ENCODE measurements at regions not wholly inside any gene's neighbourhood (a gene's known extent, or its start where the extent isn't known, plus 50 kb on each side); places are given as distances from the start of the nearest gene placed in this dataset.
"Not testable (repeated sequence)": the region's sequence is repeated elsewhere in the genome, so short reads cannot be mapped to it uniquely, and the experiment has no call there.

DNA sequence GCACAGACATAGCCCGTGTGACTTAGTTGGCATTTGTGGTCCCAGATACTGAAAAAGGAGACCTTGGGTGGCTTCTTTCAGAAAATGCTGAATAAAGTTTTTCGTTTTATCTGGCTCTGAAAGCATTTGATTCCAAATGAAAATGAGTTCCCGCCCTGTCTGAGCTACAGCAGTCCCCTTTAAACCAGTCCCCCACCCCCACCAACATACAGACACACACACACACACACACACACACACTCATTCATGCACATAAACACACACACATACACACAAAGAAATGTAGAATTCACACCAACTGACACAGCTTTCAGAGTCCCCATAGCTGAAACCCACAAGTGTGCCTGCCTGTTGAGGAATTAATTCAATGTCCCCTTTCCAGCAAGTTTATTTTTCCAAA is 97.0 kb upstream of the SMARCA2 start:
- DNase-seq (ENCODE audit: low read depth in 2 of 2): no peak

DNA sequence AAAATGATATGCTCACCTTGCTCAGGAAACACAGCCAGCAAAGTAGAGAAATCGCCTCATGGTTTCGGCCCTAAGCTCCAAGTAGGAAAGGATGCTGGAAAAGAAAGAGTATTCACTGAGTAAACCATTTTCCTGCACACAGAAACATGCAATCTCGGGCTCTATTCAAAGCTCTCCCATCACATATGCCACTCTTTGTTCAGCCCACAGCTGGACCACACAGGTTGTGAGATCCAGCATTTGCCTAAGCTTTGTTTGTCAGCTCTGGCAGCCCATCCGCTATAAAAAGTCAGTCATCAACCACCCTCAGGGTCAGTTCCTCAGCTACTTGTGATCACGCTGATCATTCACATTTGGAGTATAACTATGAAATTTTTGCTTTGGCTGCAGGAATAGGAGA is 96.5 kb upstream of the SMARCA2 start:
- DNase-seq (ENCODE audit: low read depth in 2 of 2): no peak

DNA sequence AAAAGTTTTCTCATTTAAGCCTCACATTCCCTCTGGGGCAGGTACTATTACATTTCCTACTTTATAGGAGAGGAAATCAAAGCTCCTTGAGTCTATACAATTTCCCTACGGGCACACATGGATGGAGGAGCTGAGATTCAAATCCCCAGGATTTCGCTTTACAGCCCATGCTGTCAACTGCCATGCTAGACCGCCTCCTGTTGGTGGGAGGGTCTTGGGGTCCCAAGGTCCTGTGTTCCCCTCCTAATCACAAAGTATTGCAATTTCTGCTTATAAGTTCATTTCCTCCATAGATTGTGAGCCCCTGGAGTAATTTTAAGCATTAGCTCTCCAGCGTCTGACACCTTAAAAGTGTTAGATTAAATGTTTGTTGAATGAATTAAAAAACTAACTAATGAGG is 95.9 kb upstream of the SMARCA2 start:
- no peak for DNase-seq (ENCODE audit: low read depth in 2 of 2)

DNA sequence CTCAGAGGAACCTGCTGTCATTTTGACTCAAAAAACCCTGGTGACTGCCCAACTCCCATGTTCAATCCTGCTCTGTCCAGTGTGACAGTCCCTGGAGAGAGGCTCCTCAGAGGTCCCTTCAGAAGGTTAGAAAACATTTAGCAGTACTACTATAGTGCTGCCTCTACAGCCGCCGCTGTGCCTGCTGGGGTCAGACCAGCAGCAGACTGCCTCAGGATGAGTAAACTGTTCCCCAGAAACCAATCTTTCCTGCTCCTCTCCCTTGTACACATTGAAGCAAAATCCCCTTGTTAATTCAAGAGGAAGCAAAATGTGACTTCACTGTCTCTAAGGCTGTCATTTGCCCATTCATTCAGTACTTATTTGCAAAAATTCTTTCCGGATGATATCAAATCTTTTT is 94.8 kb upstream of the SMARCA2 start:
- DNase-seq (ENCODE audit: low read depth in 2 of 2): no peak

DNA sequence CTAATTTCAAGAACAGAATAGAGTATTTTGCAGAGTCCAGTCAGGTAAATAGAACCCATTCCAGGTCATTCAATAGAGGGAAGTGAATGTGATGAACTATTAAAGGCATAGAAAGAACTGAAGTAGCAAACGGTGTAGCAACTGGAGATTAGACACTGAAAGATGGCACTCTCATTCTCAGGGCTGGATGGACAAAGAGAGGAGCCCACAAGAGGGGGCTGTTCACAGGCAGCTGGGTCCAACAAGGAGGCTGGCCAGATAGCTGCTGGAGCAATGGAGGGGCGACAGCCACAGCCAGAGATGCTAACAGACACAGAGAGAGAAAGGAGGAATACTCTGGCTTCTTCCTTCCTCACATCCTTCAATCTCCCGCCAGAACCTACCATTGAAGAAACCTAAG is 93.1 kb upstream of the SMARCA2 start:
- DNase-seq (ENCODE audit: low read depth in 2 of 2): no peak

DNA sequence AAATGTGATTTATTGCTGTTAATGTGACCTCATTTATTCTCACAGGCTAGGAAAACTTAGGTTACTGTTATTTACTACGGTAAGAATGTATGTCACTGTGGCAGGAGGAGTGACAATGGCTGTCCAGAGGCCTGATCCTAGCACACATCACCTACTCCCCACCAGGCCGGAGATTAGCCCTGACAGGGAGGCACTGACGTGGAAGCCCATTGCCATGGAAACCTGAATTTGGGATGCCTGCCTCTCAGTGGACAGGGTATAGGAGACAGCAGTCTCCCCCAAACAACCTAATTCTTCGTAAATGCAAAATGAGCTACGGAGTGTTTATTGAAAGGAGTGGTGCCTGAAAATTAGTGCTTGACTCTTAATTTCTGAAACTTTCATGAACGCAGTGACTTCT is 87.6 kb upstream of the SMARCA2 start:
- DNase-seq (ENCODE audit: low read depth in 2 of 2): no peak

DNA sequence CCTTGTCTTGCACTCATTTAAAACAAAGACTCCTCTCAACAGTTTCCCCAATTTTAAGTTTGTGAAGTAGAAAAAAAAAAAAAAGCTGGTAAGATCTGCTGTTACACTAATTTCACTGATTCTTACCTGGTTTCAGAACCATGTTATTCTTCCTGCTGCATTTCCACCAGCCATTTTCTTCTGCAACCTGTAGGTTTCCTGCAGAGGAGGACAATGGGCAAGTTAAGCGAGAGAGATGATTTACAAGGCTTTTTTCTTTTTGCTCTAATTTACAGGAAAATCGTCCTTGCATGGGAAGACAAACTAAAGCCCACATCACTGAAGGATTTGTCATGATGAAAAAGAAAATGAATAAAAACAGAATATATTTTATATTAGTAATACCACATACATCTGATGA is 86.0 kb upstream of the SMARCA2 start:
- no peak for DNase-seq (ENCODE audit: low read depth in 2 of 2)

DNA sequence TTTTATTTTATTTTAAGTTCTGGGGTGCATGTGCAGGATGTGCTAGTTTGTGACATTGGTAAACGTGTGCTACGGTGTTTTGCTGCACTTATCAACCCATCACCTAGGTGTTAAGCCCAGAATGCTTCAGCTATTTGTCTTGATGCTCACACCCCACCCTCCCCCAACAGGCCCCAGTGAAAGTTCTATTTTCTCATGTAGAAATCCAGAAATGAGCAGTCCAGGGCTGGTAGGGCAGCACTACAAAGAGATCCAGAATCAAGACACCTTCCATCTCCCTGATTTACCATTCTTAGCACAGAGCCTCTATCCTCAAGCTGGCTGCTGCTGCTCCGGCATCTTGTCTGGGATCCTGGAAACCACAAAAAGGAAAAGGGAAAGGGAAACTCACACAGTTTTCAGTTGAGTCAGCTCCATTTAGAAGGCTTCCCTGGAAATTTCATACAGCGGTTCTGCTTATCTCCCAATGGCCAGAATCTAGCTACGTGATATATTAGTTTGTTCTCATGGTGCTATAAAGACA is 85.4 kb upstream of the SMARCA2 start:
- no peak for DNase-seq (ENCODE audit: low read depth in 2 of 2)

DNA sequence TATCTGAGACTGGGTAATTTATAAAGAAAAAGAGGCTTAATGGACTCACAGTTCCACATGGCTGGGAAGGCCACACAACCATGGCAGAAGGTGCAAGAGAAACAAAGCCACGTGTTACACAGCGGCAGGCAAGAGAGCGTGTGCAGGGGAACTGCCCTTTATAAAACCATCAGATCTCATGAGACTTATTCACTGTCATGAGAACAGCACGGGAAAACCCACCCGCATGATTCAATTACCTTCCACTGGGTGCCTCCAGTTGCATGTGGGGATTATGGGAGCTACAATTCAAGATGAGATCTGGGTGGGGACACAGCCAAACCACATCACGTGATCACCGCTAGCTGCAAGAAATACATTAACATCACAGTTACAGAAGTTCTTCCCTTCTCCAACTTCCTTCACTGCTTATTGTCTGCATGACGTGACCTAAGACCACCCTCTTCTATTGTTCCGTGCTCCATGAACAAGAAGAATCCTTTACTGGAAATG is 84.9 kb upstream of the SMARCA2 start:
- DNase-seq (ENCODE audit: low read depth in 2 of 2): not testable (repeated sequence)

DNA sequence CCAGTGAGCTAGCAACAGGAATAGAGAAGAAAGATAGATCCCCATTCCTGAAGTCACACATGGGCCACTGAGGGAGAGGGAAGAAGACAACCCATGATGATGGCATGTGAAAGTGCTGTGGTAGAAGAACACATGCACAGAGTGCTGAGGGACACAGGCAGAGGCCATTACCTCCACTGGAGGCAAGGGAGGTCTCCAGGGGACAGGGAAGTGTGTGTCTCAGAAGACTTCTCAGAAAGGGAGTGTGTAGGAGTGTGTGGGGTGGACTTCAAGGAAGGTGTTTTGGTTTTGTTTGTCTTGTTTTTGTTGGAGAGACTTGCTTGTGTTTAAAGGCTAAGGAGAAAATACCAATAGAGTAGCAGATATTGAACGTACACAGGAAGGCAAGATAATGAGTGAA is 77.0 kb upstream of the SMARCA2 start:
- no peak for DNase-seq (ENCODE audit: low read depth in 2 of 2)

DNA sequence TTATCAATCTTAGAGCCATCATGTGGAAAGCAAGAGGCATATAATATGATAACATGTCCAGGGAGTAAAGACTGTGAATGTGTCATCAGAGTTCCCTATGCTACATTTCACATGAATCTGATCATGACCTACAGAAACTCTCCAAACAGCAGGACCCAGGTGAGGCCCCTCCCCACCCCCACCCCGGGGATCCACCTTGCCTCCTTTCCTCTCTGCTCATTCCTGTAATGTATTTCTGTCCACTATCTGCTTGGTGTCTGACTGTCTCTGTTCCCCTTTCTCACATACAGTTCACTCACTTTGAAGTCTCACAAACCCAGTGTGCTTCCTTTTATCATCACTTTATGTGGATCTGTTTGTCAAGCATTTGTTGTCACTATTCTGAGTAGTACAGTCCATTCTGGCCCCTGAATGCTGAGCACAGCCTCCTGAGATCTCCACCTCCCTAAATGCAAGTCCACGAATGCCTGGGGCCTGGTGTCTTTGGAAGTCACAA is 76.4 kb upstream of the SMARCA2 start:
- no peak for DNase-seq (ENCODE audit: low read depth in 2 of 2)

DNA sequence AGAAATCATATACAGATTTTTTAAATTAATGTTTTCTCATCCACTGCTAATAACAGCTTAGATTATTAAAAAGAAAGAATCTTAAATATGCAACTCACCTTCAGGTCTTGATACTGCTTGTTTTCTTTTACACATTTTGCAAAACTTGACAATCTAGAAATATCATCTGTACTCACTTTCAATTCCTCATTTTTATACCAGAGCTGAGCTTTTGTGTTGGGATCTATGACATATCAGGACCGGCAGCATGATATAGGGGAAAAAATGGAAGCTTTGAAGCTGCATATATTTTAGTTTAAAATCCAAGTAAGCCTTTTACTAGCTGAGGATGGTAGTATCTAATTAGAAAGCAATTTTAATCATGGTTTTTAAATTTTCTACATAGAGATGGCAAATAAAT is 75.7 kb upstream of the SMARCA2 start:
- no peak for DNase-seq (ENCODE audit: low read depth in 2 of 2)

DNA sequence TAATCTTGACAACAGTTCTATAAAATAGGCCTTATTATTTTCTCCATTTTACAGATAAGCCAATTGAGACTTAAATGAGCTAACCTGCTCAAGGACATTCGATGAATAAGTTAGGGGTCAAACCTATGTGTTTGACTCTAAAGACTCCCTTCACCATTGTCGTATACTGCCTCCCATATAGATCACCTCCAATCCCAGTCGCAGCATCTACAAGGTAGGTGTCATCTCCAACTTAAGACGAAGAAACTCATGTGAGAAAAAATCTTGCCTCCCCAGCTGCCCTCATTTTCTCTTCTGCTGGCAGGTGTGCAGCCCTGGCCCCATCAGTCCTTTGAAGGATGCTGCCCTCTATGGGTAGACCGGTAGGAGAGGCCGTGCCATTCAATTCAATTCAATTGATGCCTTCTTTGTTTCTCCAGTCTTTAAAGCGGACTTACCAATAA is 75.2 kb upstream of the SMARCA2 start:
- DNase-seq (ENCODE audit: low read depth in 2 of 2): peak; percentile 13 to 14

DNA sequence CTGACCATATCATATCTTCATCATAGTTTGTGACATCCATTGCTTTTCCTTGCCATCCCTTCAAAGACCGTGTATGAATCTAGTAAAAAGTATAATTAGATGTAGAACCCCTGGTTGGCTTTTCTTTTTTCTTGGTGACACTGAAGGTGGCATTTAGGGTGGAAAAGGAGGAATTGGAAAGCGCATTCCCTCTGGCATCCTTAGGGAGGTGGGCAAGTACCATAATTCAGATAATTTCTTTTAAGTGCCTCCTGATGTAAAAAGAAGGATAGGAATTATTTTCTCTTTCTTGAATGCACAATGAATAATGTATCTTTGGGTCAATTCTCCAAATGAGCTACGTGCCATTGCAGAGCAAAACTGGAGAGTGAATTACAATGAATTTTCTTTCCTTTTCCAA is 73.2 kb upstream of the SMARCA2 start:
- DNase-seq (ENCODE audit: low read depth in 2 of 2): no peak

DNA sequence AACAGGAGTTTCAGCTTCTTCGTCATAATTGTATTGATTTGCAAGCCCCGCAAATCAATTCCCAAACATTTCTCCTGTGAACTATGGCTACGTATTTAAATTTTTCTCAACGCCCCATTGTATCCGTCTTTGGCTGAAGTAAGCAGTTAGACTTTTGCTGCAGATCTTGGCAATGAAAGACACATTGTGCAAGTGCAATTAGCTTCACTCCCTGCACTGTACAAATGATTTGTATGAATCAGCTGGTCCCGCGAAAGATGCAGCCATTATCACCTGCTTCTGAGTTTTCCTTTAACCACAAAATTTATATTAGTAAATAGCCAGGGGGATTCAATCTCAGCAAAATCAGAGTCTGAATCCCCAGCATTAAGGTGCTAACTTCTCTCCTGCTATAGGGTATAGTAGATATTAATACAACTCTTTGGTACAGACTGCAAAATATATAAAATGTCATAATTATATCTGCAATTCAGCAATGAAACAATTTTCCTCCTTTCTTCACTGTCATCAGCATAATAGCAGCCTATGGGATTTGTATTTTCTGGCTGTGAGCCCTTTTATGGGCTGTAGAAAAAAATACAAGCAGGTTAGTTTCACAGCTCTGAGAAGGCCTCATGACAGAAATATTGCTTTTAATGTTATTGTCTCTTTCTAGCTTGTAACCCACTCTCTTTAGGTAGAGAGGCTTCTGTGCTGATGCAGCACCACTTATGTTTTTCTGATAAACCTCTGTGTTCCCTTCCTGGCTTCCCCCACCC is 68.4 kb upstream of the SMARCA2 start:
- DNase-seq (ENCODE audit: low read depth in 2 of 2): no peak

DNA sequence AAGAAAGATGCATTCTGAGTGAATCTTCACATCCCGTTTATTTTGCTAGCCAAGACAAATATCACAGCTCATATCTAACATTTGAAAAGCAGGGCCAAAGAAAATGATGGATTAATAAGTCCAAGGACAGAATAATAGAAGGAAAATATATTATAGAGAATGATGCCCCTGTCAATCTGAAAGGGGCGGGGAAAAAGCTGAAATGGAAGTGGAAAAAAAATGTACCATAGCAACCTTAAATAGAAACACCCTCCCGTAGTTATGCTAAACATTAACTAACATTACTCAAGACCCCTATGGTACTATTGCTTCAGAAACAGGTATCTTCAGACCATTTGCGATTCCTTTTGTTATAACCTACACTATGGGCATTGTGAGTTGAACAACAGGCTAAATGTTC is 67.7 kb upstream of the SMARCA2 start:
- no peak for DNase-seq (ENCODE audit: low read depth in 2 of 2)

DNA sequence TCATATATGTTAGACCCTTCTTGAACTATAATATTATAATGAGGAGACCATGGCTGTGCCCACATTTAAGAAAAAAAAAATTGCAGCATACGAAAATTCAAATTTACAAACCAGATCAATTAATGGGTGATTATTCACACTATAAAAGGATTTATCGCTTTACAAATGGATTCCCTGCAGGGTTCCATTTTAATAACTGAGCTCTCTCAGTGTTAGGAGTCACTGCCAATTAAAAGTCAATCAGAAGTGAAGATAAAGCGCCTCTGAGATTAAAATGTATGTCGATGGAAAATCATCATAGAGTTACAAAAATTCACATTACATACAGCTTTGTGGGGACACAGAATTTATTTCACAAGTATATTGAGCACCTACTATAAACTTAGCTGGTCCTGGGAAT is 66.6 kb upstream of the SMARCA2 start:
- no peak for DNase-seq (ENCODE audit: low read depth in 2 of 2)

DNA sequence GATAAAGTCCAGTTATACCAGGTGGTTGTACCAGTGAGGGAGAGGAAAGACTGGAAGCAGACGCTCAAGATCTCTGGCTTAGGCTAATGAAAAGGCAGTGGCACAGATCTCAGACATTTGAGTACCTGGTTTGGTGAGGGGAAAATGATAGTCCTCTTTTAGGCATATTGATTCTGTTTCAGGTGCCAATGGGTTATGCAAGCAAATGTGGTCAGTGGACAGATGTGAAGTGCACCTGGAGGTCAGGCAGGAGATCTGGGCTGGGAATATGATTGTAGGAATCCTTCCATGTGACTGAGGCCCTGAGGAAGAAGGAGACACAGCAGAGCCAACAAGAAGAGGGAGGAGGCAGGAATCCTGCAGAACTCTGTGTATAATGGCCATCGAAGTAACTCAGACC is 63.7 kb upstream of the SMARCA2 start:
- no peak for DNase-seq (ENCODE audit: low read depth in 2 of 2)

DNA sequence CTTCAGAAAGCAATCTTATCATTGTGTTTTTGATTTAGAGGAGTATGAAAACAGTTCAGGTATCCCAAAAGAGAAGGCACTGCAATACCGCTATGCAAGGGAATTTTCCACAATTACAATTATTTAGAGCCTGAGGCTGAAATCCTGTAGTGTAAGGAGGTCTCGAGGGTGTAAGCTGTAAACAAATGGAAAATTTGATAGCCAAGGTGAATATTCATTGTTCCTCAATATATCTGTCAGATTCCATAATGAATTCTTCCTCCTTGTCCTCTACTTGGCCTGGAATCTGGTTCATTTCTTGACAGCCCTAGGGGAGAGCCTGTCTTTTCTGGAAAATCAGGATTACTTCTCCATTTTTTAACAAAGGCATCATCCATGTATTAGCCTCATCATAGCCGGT is 63.1 kb upstream of the SMARCA2 start:
- DNase-seq (ENCODE audit: low read depth in 2 of 2): no peak

DNA sequence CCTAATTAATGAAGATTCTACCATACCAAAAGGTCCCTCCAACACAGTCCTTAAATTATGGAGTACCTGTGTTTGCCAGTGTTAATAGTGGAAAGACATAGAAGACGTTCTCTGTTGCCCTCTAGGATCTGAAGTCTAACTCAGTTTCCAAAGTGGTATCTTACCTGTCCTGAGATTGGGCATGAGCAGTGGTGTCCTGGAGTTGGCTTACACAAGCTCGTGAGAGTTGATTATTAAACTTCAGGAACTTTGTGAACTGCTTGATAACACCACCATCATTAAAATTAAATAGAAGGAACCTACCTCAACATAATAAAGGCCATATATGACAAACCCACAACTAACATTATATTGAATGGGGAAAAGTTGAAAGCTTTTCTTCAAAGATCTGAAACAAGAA is 60.9 kb upstream of the SMARCA2 start:
- DNase-seq (ENCODE audit: low read depth in 2 of 2): no peak

DNA sequence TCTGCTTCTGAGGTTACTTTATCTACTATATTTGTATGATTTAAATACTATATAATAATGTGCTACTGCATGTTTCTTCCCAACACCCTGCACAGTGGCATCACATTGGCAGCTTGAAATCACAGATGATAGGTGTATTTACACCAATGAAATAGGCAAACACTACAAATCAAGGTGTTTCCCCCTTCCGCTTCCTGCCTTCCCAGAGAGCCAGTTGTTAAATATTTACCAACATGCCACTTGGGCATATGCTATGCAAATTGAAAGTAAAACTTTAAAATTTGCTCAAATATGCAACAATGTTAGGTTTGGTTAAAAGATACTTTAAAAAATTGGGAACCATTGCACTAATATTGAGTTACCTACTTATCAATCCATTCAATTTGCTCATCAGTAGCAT is 58.2 kb upstream of the SMARCA2 start:
- no peak for DNase-seq (ENCODE audit: low read depth in 2 of 2)

DNA sequence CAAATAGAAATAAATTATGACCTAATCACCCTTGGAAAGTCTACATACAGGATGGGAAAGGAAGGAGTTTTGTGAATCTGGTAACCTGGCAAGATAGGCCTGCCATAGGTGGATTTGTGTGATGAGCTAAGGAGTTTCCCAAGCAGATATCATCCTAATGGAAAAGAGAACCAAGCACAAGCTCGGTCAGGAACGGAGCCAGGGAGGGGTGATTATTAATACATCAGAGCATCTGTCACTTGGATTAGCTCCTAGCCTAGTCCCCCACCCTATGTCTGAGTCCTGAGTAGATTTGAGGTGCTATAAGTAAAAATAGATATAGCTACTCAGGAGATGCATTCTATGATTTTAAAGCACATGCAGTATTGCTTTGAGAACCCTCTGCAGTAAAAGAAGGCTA is 57.3 kb upstream of the SMARCA2 start:
- no peak for DNase-seq (ENCODE audit: low read depth in 2 of 2)

DNA sequence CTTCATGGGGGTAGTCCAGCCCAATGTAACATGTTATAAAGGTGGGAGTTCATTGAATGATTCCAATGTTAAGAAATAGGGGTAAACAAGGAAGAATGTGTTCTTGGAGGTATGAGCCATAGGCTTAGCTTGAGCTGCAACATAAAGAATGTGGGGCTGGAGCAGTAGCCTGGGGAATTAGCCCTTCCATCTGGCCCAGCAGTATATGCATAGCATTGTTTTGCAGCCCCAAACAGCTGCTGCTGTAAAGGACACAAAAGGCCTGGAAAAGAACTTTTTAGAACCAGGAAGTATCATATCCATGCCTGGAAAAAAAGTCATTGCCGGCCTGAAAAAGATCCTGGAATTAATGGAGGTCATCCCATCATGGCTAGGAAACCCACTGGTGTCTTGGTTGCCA is 55.8 kb upstream of the SMARCA2 start:
- DNase-seq (ENCODE audit: low read depth in 2 of 2): no peak

All from activated CD4-positive, alpha-beta T cell treated with anti-CD3 and anti-CD28 coated beads for 24 hours (primary cell).